ENCODE measurements at regions not wholly inside any gene's neighbourhood (a gene's known extent, or its start where the extent isn't known, plus 50 kb on each side); places are given as distances from the start of the nearest gene placed in this dataset.

DNA sequence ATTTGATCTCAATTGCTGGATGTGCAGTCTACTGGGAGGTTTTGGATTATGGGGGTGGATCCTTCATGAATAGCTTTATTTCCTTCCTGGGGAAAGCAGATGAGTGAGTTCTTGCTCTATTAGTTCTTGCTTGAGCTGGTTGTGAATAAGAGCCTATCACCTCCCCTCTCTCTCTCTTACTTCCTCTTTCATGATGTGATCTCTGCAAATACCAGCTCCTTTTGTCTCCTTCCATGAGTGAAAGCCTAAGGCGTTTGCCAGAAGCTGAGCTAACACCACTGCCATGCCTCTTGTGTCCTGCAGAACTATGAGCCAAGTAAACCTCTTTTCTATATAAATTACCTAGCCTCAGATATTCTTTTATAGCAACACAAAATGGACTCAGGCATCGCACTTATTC is 302.7 kb downstream of the CCER1 start:
- TF ChIP-seq, protein P1, sequence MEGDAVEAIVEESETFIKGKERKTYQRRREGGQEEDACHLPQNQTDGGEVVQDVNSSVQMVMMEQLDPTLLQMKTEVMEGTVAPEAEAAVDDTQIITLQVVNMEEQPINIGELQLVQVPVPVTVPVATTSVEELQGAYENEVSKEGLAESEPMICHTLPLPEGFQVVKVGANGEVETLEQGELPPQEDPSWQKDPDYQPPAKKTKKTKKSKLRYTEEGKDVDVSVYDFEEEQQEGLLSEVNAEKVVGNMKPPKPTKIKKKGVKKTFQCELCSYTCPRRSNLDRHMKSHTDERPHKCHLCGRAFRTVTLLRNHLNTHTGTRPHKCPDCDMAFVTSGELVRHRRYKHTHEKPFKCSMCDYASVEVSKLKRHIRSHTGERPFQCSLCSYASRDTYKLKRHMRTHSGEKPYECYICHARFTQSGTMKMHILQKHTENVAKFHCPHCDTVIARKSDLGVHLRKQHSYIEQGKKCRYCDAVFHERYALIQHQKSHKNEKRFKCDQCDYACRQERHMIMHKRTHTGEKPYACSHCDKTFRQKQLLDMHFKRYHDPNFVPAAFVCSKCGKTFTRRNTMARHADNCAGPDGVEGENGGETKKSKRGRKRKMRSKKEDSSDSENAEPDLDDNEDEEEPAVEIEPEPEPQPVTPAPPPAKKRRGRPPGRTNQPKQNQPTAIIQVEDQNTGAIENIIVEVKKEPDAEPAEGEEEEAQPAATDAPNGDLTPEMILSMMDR (IDR thresholded peaks at IDR 0.05; ENCODE audit: insufficient read depth, low read depth, low read length), result no peak
- no peak for TF ChIP-seq EZH2 (IDR thresholded peaks at IDR 0.05; ENCODE audit: insufficient read depth, low read length)
